A673 (cell line): ENCODE measurements at regions not wholly inside any gene's neighbourhood (a gene's known extent, or its start where the extent isn't known, plus 50 kb on each side); places are given as distances from the start of the nearest gene placed in this dataset.
A peak's percentile ranks its signal among the peaks of the same experiment; 100 is the strongest.

Source experiments
- BruUV-seq: library from RNA; stranded (reverse); fragments of 400-500 nt; replicated peaks from 2 replicates; lab custom pipeline; 2021; lab: Mats Ljungman, UMichigan
- CTCF ChIA-PET: fragments of 300-600 bp; sonication (Branson Sonifier 250); formaldehyde crosslinking; loops from one replicate; lab custom pipeline; 2022; ENCODE audit warnings: antibody characterized with exemption; lab: Charles Lee
- POLR2A ChIA-PET: fragments of 300-600 bp; sonication (Branson Sonifier 250); formaldehyde crosslinking; loops from one replicate; lab custom pipeline; 2022; ENCODE audit warnings: antibody characterized with exemption; ENCODE audit not compliant: low non-redundant PET; lab: Charles Lee
- DNase-seq: peaks from one replicate; pipeline ENCODE4 v3.0.0-alpha.2; 2015; ENCODE audit warnings: low spot score
- H3K27ac ChIP-seq: fragments of 200-600 bp; sonication (generic); 2 replicates; pipeline ENCODE4 v1.5.1; 2016; ENCODE audit warnings: mixed run types, low read depth, mild to moderate bottlenecking, mixed read lengths, antibody characterized with exemption, low read length; ENCODE audit not compliant: poor library complexity, severe bottlenecking
- H3K27me3 ChIP-seq: fragments of 200-600 bp; sonication (generic); replicated peaks from 2 replicates; pipeline ENCODE4 v1.6.1; 2017; ENCODE audit warnings: mixed run types, low read depth, mild to moderate bottlenecking, mixed read lengths, antibody characterized with exemption, low read length; ENCODE audit not compliant: insufficient read depth, poor library complexity
- H3K36me3 ChIP-seq: fragments of 200-600 bp; sonication (generic); 2 replicates; pipeline ENCODE4 v1.6.1; 2016; ENCODE audit warnings: mixed run types, mild to moderate bottlenecking, mixed read lengths, antibody characterized with exemption, low read length; ENCODE audit not compliant: insufficient read depth, poor library complexity, severe bottlenecking
- H3K4me1 ChIP-seq: fragments of 200-600 bp; sonication (generic); 2 replicates; pipeline ENCODE4 v1.6.1; 2017; ENCODE audit warnings: mixed run types, mild to moderate bottlenecking, mixed read lengths, antibody characterized with exemption, low read length; ENCODE audit not compliant: insufficient read depth, poor library complexity, severe bottlenecking
- H3K4me3 ChIP-seq: fragments of 200-600 bp; sonication (generic); 2 replicates; pipeline ENCODE4 v1.5.1; 2016; ENCODE audit warnings: low read depth, mixed run types, mild to moderate bottlenecking, mixed read lengths, low read length; ENCODE audit not compliant: poor library complexity, severe bottlenecking
- H3K9me3 ChIP-seq: fragments of 200-600 bp; sonication (generic); 2 replicates; pipeline ENCODE4 v1.6.1; 2016; ENCODE audit warnings: mixed run types, low read depth, mild to moderate bottlenecking, mixed read lengths, antibody characterized with exemption, low read length; ENCODE audit not compliant: poor library complexity, severe bottlenecking
- EZH2 ChIP-seq: fragments of 200-600 bp; sonication (generic); IDR thresholded peaks from 2 replicates; pipeline ENCODE4 v1.6.1; 2017; ENCODE audit warnings: borderline replicate concordance, low read depth, mild to moderate bottlenecking, mixed read lengths, antibody characterized with exemption, low read length; ENCODE audit not compliant: poor library complexity, severe bottlenecking
- intact Hi-C: fragments of 100-400 bp; cut with micrococcal nuclease; formaldehyde crosslinking; loops from one replicate; pipeline ENCODE4 v1.10.0; 2022; ENCODE audit not compliant: unreplicated experiment
- TF ChIP-seq, protein P1 (sequence below): fragments of 300-800, 200-600 bp; sonication (generic); conservative IDR thresholded peaks from 2 replicates; pipeline ENCODE4 v1.5.1; 2017; ENCODE audit warnings: low read depth, mild to moderate bottlenecking, antibody characterized with exemption, low read length, moderate library complexity, mixed read lengths

DNA sequence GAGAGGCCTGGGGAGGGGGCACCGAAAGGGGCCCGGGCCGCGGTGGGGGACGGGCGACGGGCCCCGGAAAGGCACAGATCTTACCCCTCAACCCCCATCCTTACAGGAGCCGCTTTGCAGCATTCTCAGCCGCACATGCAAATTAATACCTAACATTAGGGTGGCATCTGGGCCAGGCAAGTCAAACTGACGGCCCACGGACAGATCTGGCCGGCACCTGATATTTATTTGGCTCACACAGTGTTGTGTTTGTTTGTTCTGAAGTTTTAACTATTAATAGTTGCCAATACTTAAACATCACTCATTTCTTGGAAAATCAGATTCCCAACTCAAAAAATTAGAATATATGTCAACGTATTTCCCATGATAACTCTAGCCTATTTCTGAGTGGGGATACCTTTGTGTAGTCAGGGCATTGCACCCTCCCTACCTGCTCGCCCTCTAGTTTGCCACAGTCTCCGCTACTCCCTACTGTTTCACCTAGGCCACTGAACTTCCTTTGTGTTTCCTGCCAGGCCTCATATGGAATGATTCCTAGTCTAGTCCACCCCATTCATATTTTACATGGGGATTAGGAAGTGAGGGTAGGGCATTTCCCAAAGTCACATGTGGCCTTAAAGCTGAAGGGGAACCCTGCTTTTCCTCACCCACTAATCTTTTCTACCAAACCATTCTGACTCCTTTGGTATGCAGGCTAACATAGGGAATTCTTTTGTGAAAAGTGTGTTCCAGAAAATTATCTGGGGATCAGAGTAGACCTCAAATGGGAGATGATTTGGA lies 71.9 kb upstream of the LARP1 start:
- intact Hi-C loops: no loop called here
- ChIA-PET POLR2A (no interaction called here), CTCF (interaction anchor here (0.6 kb wide), 1 partner anchor 36 kb away, joined by 9 read pairs; no protein-coding TSS in a partner anchor)
- no peaks in the 10 kb centered on the region for H3K36me3 ChIP-seq
- BruUV-seq: TSS peak; percentile 64
- H3K4me3 ChIP-seq: peak overlapping the region; percentile 52
- TF ChIP-seq EZH2: no peak
- TF ChIP-seq, protein P1, sequence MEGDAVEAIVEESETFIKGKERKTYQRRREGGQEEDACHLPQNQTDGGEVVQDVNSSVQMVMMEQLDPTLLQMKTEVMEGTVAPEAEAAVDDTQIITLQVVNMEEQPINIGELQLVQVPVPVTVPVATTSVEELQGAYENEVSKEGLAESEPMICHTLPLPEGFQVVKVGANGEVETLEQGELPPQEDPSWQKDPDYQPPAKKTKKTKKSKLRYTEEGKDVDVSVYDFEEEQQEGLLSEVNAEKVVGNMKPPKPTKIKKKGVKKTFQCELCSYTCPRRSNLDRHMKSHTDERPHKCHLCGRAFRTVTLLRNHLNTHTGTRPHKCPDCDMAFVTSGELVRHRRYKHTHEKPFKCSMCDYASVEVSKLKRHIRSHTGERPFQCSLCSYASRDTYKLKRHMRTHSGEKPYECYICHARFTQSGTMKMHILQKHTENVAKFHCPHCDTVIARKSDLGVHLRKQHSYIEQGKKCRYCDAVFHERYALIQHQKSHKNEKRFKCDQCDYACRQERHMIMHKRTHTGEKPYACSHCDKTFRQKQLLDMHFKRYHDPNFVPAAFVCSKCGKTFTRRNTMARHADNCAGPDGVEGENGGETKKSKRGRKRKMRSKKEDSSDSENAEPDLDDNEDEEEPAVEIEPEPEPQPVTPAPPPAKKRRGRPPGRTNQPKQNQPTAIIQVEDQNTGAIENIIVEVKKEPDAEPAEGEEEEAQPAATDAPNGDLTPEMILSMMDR: no peak
- peaks cover 10% of the 10 kb centered on the region for H3K4me1 ChIP-seq
- peaks cover 8% of the 10 kb centered on the region for H3K9me3 ChIP-seq
- DNase-seq: no peak
- no peaks in the 10 kb centered on the region for H3K27me3 ChIP-seq
- peak overlapping the region; percentile 82 for H3K27ac ChIP-seq

DNA sequence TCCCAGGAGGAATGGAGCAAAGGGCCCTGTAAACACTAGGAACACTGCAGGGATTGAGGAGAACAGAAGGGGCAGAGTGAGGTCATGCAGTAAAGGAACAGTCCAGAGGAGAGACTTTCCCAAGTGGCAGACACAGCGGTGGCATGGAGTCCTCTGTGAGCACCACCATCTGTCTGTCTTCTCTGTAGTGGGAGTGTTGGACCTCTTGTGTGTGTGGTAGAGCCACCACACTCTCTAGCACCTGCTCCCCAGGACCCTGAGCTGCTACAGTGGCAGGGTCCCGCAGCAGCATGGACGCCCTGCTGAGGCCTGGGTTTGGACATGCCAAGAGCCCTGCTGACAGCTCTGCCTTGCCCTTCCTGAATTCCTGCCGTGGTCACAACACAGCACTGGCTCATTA lies 75.7 kb upstream of the LARP1 start:
- CTCF ChIA-PET: no interaction called here
- BruUV-seq: no TSS peak
- no peaks in the 10 kb centered on the region for H3K27me3 ChIP-seq
- no peak overlapping the region for H3K27ac ChIP-seq
- intact Hi-C loops: no loop called here
- no peak for DNase-seq
- peaks cover 10% of the 10 kb centered on the region for H3K4me1 ChIP-seq
- POLR2A ChIA-PET: no interaction called here
- no peaks in the 10 kb centered on the region for H3K9me3 ChIP-seq
- no peak overlapping the region for H3K4me3 ChIP-seq
- H3K36me3 ChIP-seq: no peaks in the 10 kb centered on the region
- TF ChIP-seq EZH2: no peak
- TF ChIP-seq, protein P1: no peak

DNA sequence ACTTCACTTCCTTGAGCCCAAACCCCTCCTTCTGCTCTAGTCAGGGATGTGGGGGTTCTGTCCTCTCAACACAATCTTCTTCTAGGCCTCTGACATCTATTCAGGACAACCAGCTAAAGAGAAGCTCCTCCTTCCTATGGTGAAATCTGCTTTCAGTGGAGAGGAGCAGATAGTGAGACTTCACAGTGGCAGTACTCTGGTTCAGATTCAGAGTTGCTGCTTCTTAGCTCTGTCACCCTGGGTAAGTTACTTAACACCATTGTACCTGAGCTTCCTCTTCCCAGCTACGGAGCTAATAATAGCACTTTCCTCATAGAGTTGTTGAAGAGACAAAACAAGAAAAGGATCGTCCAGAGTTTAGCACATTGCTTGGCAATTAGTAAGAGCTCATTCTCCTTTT lies 77.3 kb upstream of the LARP1 start:
- TF ChIP-seq EZH2: no peak
- TF ChIP-seq, protein P1: no peak
- Histone ChIP-seq H3K27me3 (no peaks in the 10 kb centered on the region), H3K27ac (no peak overlapping the region), H3K4me1 (peaks cover 3% of the 10 kb centered on the region), H3K4me3 (no peak overlapping the region), H3K9me3 (no peaks in the 10 kb centered on the region), H3K36me3 (no peaks in the 10 kb centered on the region)
- POLR2A ChIA-PET: no interaction called here
- BruUV-seq: no TSS peak
- DNase-seq: no peak
- intact Hi-C loops: no loop called here
- CTCF ChIA-PET: no interaction called here
